ENCODE measurements at regions not wholly inside any gene's neighbourhood (a gene's known extent, or its start where the extent isn't known, plus 50 kb on each side); places are given as distances from the start of the nearest gene placed in this dataset.
A peak's percentile ranks its signal among the peaks of the same experiment; 100 is the strongest.

DNA sequence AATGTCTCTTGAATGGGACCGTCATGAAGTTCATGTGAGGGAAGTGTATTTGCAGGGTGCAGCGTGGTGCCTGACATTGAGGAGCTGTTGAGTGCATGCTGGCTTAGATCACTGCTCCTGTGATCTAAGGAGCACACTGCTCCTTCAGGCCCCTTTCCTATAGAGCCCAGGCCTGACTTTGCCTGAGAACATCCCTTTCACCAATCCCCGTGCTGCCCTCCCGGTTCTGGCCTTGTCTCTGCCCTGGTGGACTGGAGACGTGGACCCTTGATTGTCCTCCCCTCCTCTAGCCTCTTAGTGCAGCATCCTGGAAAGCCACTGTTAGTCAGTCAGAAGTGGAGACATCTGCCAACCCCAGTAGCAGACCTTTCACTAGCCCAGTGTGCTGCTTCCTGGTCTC, 323.6 kb upstream of the HS6ST1 start:
- no peaks in the 10 kb centered on the region for H3K36me3 Mint-ChIP-seq (ENCODE audit: insufficient read depth in 2 of 2)
- no peaks in the 10 kb centered on the region for H3K9me3 Mint-ChIP-seq
- ATAC-seq (replicated peaks in 1 of 2): no peak
- H3K4me3 Mint-ChIP-seq: no peak overlapping the region
- H3K27me3 Mint-ChIP-seq (ENCODE audit: low read depth): no peaks in the 10 kb centered on the region
- peaks cover 5% of the 10 kb centered on the region for H3K4me1 Mint-ChIP-seq (ENCODE audit: low read depth)
- no peak for DNase-seq
- no peak overlapping the region for H3K27ac Mint-ChIP-seq

DNA sequence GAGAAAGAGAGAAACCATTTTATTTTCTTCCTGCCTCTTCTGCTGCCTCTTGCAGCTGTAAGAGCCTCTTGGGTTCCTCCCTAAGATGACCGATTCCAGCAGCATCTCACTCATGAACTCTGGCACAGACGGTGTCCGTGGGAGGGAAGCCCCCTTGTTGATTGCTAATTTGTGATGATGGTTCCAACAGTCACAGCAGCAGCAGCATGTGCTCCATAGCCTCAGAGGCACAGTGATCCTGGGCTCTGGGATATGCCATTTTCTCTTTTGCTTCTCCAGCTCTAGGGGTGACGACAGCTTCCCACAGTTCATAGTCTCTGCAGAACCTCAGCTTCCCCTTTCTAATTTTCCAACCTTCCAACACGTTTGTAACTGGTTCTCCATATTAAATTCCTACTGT, 324.2 kb upstream of the HS6ST1 start:
- Mint-ChIP-seq H3K4me3 (no peak overlapping the region), H3K36me3 (ENCODE audit: insufficient read depth in 2 of 2) (no peaks in the 10 kb centered on the region), H3K27me3 (ENCODE audit: low read depth) (no peaks in the 10 kb centered on the region), H3K4me1 (ENCODE audit: low read depth) (peaks cover 5% of the 10 kb centered on the region), H3K9me3 (no peaks in the 10 kb centered on the region), H3K27ac (no peak overlapping the region)
- DNase-seq (no peak), ATAC-seq (replicated peaks in 1 of 2) (no peak)

DNA sequence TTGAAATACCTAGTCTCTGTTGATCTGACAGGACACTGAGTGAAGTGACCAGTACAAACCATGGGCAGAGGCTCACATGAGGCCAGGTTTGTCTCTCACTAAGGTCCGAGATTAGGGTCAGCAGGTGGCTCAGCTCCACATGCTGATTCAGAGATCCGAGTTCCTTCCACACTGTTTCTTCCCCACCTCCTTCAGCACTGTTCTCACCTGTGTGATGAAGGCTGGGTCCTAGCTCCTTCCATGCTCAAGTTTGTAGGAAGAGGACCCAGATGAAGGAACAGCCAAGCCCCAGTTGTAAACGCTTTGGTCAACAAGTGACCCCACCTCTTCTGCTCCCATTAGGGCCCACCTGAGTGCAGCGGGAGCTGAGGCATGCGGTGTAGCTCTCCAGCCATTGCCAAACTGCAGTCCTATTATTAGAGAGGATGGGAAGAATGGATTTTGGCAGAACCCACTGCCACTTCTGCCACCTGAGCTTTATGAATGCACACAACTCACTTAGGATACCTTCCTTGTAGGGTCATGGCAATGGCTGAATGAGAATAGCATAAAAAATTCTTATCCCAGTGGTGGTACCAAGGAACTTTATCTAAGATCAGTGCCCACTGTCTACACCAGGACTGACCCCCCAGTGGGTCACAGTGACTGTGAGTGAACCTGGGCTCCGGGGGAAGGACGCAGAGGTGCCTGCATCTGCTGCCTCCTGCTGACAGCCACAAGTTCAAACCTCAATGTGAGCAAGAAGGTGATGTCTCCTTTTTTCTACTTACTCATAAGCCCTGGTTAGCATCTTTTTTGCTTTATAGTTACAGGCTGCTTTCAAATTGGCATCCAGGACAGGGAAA, 324.8 kb upstream of the HS6ST1 start:
- Mint-ChIP-seq H3K4me1 (ENCODE audit: low read depth) (peaks cover 5% of the 10 kb centered on the region), H3K4me3 (no peak overlapping the region), H3K27me3 (ENCODE audit: low read depth) (no peaks in the 10 kb centered on the region), H3K27ac (no peak overlapping the region), H3K9me3 (no peaks in the 10 kb centered on the region), H3K36me3 (ENCODE audit: insufficient read depth in 2 of 2) (no peaks in the 10 kb centered on the region)
- ATAC-seq (replicated peaks in 1 of 2) (no peak), DNase-seq (no peak)

DNA sequence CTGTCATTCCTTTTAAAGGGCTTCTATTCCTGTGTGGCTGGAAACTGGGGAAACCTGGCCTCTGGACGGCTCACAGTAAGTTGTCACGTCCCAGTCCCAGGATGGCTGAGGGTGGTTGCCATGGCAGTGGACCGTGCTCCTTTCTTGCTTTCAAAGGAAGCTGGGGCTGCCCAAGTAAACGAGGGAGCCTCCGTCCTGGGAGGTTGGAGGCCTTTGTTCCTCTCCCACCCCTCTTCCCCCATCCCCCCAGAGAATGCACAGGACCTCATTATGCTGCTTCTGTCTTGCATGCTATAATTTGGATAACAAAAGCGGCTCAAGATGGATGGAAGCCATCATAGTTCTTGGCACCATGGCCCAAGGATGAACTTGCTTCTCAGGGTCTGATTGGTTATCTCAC, 325.5 kb upstream of the HS6ST1 start:
- Mint-ChIP-seq H3K27ac (no peak overlapping the region), H3K4me3 (no peak overlapping the region), H3K36me3 (ENCODE audit: insufficient read depth in 2 of 2) (no peaks in the 10 kb centered on the region), H3K9me3 (no peaks in the 10 kb centered on the region), H3K4me1 (ENCODE audit: low read depth) (peaks cover 5% of the 10 kb centered on the region), H3K27me3 (ENCODE audit: low read depth) (no peaks in the 10 kb centered on the region)
- DNase-seq (no peak), ATAC-seq (replicated peaks in 1 of 2) (no peak)

DNA sequence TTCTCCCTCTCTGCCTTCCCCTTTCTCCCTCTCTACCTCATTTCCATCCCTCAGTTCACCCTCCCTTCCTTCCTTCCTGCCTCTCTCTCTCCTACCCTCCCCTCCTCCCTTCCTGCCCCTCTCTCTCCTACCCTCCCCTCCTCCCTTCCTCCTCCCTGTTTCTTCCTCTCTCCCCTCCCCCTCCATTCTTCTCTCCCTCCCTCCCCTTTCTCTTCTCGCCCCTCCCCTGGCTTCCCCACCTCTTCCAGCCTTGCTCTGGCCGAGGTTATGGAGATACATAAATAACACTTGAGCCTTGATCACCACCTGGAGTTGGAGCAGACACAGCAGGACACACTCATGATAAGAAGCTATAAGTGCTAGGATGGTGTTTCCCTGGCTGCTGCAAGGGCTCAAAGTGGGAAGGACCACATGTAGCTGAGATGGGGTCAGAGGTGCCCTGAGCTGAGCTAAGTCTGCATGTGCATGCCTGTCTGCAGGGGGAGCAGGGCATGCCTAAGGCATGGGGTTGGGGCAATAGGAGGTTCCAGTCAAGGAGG, 326.1 kb upstream of the HS6ST1 start:
- Mint-ChIP-seq H3K27ac (no peak overlapping the region), H3K4me1 (ENCODE audit: low read depth) (peaks cover 5% of the 10 kb centered on the region), H3K36me3 (ENCODE audit: insufficient read depth in 2 of 2) (no peaks in the 10 kb centered on the region), H3K9me3 (no peaks in the 10 kb centered on the region), H3K4me3 (no peak overlapping the region), H3K27me3 (ENCODE audit: low read depth) (no peaks in the 10 kb centered on the region)
- DNase-seq (no peak), ATAC-seq (replicated peaks in 1 of 2) (no peak)

DNA sequence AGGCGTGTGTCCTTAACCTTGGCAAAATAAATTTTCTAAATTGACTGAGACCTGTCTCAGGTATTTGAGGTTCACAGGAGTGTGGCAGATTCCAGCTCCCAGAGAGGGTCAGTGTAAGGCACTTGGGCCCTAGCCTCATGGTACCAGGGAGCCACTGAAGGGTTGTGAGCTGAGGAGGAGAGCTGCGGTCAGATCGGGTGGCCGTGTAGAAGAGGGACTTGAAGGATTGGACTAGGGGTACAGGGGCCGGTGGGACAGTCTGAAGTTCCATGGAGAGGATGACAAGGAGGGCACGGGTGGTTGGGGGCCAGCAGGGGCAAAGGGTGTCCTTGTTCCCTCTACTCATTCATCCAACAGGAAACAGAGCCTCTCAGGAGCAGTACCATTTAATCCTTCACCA, 327.0 kb upstream of the HS6ST1 start:
- no peak overlapping the region for H3K27ac Mint-ChIP-seq
- DNase-seq (no peak), ATAC-seq (replicated peaks in 1 of 2) (no peak)
- H3K4me3 Mint-ChIP-seq: no peak overlapping the region
- no peaks in the 10 kb centered on the region for H3K36me3 Mint-ChIP-seq (ENCODE audit: insufficient read depth in 2 of 2)
- H3K27me3 Mint-ChIP-seq (ENCODE audit: low read depth): no peaks in the 10 kb centered on the region
- H3K4me1 Mint-ChIP-seq (ENCODE audit: low read depth): peaks cover 5% of the 10 kb centered on the region
- no peaks in the 10 kb centered on the region for H3K9me3 Mint-ChIP-seq

DNA sequence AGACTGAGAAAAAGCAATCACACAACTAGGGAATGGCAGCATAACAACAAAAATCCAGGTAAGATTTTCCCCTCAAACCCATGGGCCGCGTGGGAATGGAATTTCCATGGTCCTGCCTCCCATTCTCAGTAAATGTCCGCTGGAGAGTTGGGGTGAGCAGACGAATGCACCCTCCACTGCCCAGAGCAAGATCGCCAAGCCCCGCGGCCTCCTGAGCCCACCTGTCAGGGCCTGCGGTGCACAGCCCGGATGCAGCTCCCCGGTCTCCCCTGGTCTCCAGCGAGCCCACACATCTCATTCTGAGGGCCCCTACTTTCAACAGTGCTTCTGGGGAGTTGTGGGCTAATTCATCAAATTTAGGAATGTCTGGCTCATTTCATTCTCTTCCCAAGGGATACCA, 327.4 kb upstream of the HS6ST1 start:
- no peaks in the 10 kb centered on the region for H3K36me3 Mint-ChIP-seq (ENCODE audit: insufficient read depth in 2 of 2)
- peaks cover 5% of the 10 kb centered on the region for H3K4me1 Mint-ChIP-seq (ENCODE audit: low read depth)
- no peak overlapping the region for H3K27ac Mint-ChIP-seq
- no peaks in the 10 kb centered on the region for H3K27me3 Mint-ChIP-seq (ENCODE audit: low read depth)
- DNase-seq: no peak
- no peaks in the 10 kb centered on the region for H3K9me3 Mint-ChIP-seq
- no peak overlapping the region for H3K4me3 Mint-ChIP-seq
- ATAC-seq (replicated peaks in 1 of 2): no peak

DNA sequence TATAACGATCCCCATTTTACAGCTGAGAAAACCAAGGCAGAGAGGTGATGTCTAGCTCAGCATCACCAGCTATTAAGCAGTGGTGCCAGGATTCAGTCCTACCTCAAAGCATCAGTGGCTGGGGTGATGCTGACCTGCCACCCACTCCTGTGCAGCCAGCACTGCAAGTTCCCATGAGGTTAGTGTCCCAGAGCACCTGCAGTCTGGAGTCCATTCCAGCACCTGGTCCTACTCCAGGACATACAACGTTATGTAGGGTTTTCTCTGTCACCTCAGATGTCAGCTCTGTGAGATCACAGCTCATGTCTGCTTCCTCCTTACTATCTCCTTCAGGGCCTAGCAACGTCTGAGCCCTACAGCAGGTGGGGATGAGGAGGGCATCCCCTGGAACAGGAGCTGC, 328.0 kb upstream of the HS6ST1 start:
- Mint-ChIP-seq H3K36me3 (ENCODE audit: insufficient read depth in 2 of 2) (no peaks in the 10 kb centered on the region), H3K27me3 (ENCODE audit: low read depth) (no peaks in the 10 kb centered on the region), H3K27ac (no peak overlapping the region), H3K4me1 (ENCODE audit: low read depth) (peaks cover 4% of the 10 kb centered on the region), H3K9me3 (no peaks in the 10 kb centered on the region), H3K4me3 (no peak overlapping the region)
- DNase-seq (no peak), ATAC-seq (replicated peaks in 1 of 2) (no peak)

DNA sequence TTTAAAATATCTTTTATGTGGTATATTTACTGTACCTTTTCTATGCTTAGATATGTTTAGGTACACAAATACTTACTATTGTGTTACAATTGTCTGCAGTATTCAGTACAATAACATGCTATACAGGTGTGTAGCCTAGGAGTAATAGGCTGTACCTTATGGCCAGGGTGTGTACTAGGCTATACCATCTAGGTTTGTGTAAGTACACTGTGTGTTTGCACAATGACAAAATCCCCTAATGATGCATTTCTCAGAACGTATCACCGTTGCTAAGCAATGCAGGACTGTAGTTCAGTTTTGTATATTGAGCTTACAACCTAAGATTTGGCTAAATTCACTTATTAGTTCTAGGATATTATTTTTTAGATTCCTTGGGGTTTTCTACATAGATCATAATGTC, 332.3 kb upstream of the HS6ST1 start:
- H3K9me3 Mint-ChIP-seq: no peaks in the 10 kb centered on the region
- peaks cover 0 to 2% of the 10 kb centered on the region in 2 donors for H3K36me3 Mint-ChIP-seq (ENCODE audit: insufficient read depth in 2 of 2)
- DNase-seq (no peak), ATAC-seq (replicated peaks in 1 of 2) (peak; percentile 43 to 68)
- H3K4me3 Mint-ChIP-seq: no peak overlapping the region
- H3K4me1 Mint-ChIP-seq (ENCODE audit: low read depth): no peaks in the 10 kb centered on the region
- H3K27me3 Mint-ChIP-seq (ENCODE audit: low read depth): no peaks in the 10 kb centered on the region
- H3K27ac Mint-ChIP-seq: no peak overlapping the region

DNA sequence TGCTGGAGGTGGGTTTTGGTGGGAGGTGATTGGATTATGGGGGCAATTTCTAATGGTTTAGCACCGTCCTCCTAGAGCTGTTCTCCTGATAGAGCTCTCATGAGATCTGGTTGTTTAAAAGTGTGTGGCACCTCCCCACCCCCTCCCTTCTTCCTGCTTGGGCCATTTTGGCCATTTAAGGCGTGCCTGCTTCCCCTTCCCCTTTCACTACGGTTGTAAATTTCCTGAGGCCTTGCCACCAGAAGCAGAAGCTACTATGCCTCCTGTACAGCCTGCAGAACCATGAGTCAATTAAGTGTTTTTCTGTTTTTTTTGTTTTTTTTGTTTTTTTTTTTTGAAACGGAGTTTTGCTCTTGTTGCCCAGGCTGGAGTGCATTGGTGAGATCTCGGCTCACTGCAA, 335.7 kb upstream of the HS6ST1 start:
- no peak overlapping the region for H3K4me3 Mint-ChIP-seq
- ATAC-seq (replicated peaks in 1 of 2) (no peak), DNase-seq (no peak)
- H3K9me3 Mint-ChIP-seq: no peaks in the 10 kb centered on the region
- no peaks in the 10 kb centered on the region for H3K4me1 Mint-ChIP-seq (ENCODE audit: low read depth)
- H3K36me3 Mint-ChIP-seq (ENCODE audit: insufficient read depth in 2 of 2): peaks cover 0 to 2% of the 10 kb centered on the region in 2 donors
- H3K27ac Mint-ChIP-seq: no peak overlapping the region
- H3K27me3 Mint-ChIP-seq (ENCODE audit: low read depth): no peaks in the 10 kb centered on the region

DNA sequence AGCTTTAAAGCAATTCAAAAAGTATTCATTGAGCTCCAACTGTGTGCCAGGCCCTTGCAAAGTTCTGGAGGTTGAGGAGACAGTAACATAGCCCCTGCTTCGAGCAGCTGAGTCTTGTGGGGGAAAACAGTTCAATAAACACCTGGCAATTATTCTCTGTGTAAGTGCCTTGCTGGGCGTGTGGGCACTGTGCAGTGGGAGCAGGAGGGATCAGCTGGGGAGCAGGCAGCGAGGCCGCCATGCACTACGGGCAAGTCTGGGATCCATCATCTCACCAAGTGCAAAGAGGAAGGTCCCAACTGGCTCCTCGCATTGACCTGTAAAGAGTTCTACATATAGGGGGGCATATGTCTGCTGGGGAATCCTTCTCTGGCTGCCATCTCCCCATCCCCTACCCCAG, 342.2 kb upstream of the HS6ST1 start:
- no peak for ATAC-seq (replicated peaks in 1 of 2)

DNA sequence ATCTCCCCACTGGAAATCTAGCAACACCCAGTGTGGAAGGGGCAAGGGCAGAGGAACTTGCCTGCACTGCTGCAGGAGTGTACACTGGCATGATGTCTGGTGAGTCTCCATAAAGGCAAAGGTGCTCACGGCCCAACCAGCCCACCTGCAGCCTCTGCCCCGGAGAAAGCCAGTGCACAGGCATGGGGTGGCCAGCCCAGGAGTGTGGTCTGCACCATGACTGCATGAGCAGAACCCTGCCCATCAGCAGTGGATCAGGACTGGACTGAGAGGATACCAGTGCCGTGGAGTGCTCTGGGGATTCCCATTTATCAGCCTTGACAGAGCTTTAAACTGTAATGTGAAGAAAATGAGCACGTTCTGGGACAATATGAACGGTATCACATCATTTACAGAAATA, 342.6 kb upstream of the HS6ST1 start:
- no peak for DNase-seq
- H3K27me3 Mint-ChIP-seq (ENCODE audit: low read depth): peaks cover 7% of the 10 kb centered on the region

More for the DNA sequence above, 342.2 kb upstream of the HS6ST1 start:
- Mint-ChIP-seq H3K4me1 (ENCODE audit: low read depth) (no peaks in the 10 kb centered on the region), H3K36me3 (ENCODE audit: insufficient read depth in 2 of 2) (no peaks in the 10 kb centered on the region), H3K27ac (no peak overlapping the region), H3K9me3 (no peaks in the 10 kb centered on the region), H3K4me3 (no peak overlapping the region), H3K27me3 (ENCODE audit: low read depth) (peaks cover 7% of the 10 kb centered on the region)
- no peak for DNase-seq

DNA sequence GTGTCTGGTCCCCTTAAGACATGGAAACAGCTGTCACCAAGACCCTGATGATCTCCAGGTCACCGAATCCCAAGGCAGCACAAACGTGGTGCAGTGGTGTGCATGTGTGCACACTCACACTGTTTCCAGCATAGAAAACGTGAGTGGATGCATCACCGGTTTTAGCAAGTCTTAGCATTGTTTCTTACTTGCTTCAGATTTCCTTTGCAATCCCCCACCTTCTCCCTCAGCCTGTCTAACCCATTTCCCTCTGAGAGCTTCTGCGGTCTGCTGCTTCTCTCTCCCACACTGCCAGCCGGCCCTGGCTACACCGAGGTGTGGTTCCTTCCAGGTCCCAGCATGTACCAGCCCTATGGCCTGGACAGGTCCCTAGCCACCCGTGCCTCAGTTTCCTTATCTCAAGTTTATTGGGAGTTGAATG, 343.4 kb upstream of the HS6ST1 start:
- Mint-ChIP-seq H3K27ac (no peak overlapping the region), H3K9me3 (no peaks in the 10 kb centered on the region), H3K36me3 (ENCODE audit: insufficient read depth in 2 of 2) (no peaks in the 10 kb centered on the region), H3K4me3 (no peak overlapping the region), H3K27me3 (ENCODE audit: low read depth) (peaks cover 11% of the 10 kb centered on the region), H3K4me1 (ENCODE audit: low read depth) (no peaks in the 10 kb centered on the region)
- no peak for DNase-seq
- no peak for ATAC-seq (replicated peaks in 1 of 2)

More for the DNA sequence above, 342.6 kb upstream of the HS6ST1 start:
- Mint-ChIP-seq H3K27ac (no peak overlapping the region), H3K4me3 (no peak overlapping the region), H3K36me3 (ENCODE audit: insufficient read depth in 2 of 2) (no peaks in the 10 kb centered on the region), H3K9me3 (no peaks in the 10 kb centered on the region), H3K4me1 (ENCODE audit: low read depth) (no peaks in the 10 kb centered on the region)
- ATAC-seq (replicated peaks in 1 of 2): no peak
